Trophoblast cell (in vitro differentiated cells and primary cell): ENCODE measurements at regions not wholly inside any gene's neighbourhood (a gene's known extent, or its start where the extent isn't known, plus 50 kb on each side); places are given as distances from the start of the nearest gene placed in this dataset.
"Not testable (repeated sequence)": the region's sequence is repeated elsewhere in the genome, so short reads cannot be mapped to it uniquely, and the experiment has no call there.

Experiments used
- DNase-seq, 2 donors: peaks; one replicate each; pipeline ENCODE4 v3.0.0-alpha.2; 2016
- H2AFZ ChIP-seq: 2 replicates; pipeline ENCODE4 v1.6.1; 2013; ENCODE audit warnings: low read length, moderate library complexity, mild to moderate bottlenecking; ENCODE audit not compliant: insufficient read depth, poor library complexity
- H2AK5ac ChIP-seq: 2 replicates; pipeline ENCODE4 v1.6.1; 2013; ENCODE audit warnings: mild to moderate bottlenecking, low read length
- H2BK120ac ChIP-seq: 2 replicates; pipeline ENCODE4 v1.6.1; 2013; ENCODE audit warnings: low read length, mild to moderate bottlenecking, moderate library complexity; ENCODE audit not compliant: insufficient read depth, poor library complexity
- H2BK12ac ChIP-seq: 2 replicates; pipeline ENCODE4 v1.6.1; 2013; ENCODE audit warnings: mild to moderate bottlenecking, low read length, moderate library complexity
- H2BK5ac ChIP-seq: 2 replicates; pipeline ENCODE4 v1.6.1; 2013; ENCODE audit warnings: low read length, low read depth, moderate library complexity, mild to moderate bottlenecking; ENCODE audit not compliant: poor library complexity
- H3K14ac ChIP-seq: 2 replicates; pipeline ENCODE4 v1.6.1; 2013; ENCODE audit warnings: mild to moderate bottlenecking, low read length
- H3K18ac ChIP-seq: 2 replicates; pipeline ENCODE4 v1.6.1; 2013; ENCODE audit warnings: mild to moderate bottlenecking, low read length
- H3K23ac ChIP-seq: 2 replicates; pipeline ENCODE4 v1.6.1; 2013; ENCODE audit warnings: low read length
- H3K27ac ChIP-seq: 2 replicates; pipeline ENCODE4 v1.5.1; 2013; ENCODE audit warnings: low read depth, mild to moderate bottlenecking, inconsistent platforms, low read length, moderate library complexity
- H3K27me3 ChIP-seq: 2 replicates; pipeline ENCODE4 v1.6.1; 2013; ENCODE audit warnings: inconsistent platforms, mild to moderate bottlenecking, low read length, moderate library complexity; ENCODE audit not compliant: insufficient read depth
- H3K36me3 ChIP-seq, 2 experiments: 1 replicate in 1 of 2; 2 replicates in 1 of 2; pipeline ENCODE4 v1.6.1; 2013; ENCODE audit warnings: low read length in 2 of 2, mild to moderate bottlenecking in 2 of 2, moderate library complexity in 1 of 2; ENCODE audit not compliant: insufficient read depth in 2 of 2, control insufficient read depth in 1 of 2
- H3K4ac ChIP-seq: 2 replicates; pipeline ENCODE4 v1.6.1; 2013; ENCODE audit warnings: low read depth, mild to moderate bottlenecking, low read length, moderate library complexity
- H3K4me1 ChIP-seq, 2 experiments: 1 replicate in 1 of 2; 2 replicates in 1 of 2; pipeline ENCODE4 v1.6.1; 2013; ENCODE audit warnings: low read length in 2 of 2, mild to moderate bottlenecking in 2 of 2, moderate library complexity in 1 of 2; ENCODE audit not compliant: insufficient read depth in 2 of 2, control insufficient read depth in 1 of 2
- H3K4me2 ChIP-seq: 2 replicates; pipeline ENCODE4 v1.6.1; 2013; ENCODE audit warnings: inconsistent platforms, mild to moderate bottlenecking, low read length, moderate library complexity
- H3K4me3 ChIP-seq: 2 replicates; pipeline ENCODE4 v1.5.1; 2013; ENCODE audit warnings: mild to moderate bottlenecking, low read depth, low read length, inconsistent platforms
- H3K79me1 ChIP-seq: one replicate; pipeline ENCODE4 v1.6.1; 2013; ENCODE audit warnings: low read length
- H3K79me2 ChIP-seq: 2 replicates; pipeline ENCODE4 v1.6.1; 2013; ENCODE audit warnings: low read length, mild to moderate bottlenecking; ENCODE audit not compliant: control insufficient read depth, insufficient read depth, poor library complexity
- H3K9ac ChIP-seq: 2 replicates; pipeline ENCODE4 v1.6.1; 2013; ENCODE audit warnings: mild to moderate bottlenecking, low read length
- H3K9me3 ChIP-seq: 2 replicates; pipeline ENCODE4 v1.6.1; 2013; ENCODE audit warnings: low read depth, mild to moderate bottlenecking, control low read depth, inconsistent platforms, low read length; ENCODE audit not compliant: insufficient read depth
- H4K12ac ChIP-seq: 2 replicates; pipeline ENCODE4 v1.6.1; 2013; ENCODE audit warnings: low read depth, mild to moderate bottlenecking, low read length, moderate library complexity
- H4K8ac ChIP-seq: 2 replicates; pipeline ENCODE4 v1.6.1; 2013; ENCODE audit warnings: low read depth, mild to moderate bottlenecking, low read length, moderate library complexity
- H4K91ac ChIP-seq: one replicate; pipeline ENCODE4 v1.6.1; 2013; ENCODE audit warnings: low read depth, mild to moderate bottlenecking, low read length, moderate library complexity
- WGBS: extraction: QIAGEN DNeasy Blood & Tissue Kit; methylation state at CpG from one replicate; pipeline ENCODE4 v1.1.7; 2013; ENCODE audit warnings: missing lambda C conversion rate; ENCODE audit not compliant: insufficient read length, insufficient coverage; ENCODE audit errors: extremely low coverage; 5-methylcytosine and 5-hydroxymethylcytosine counted together

DNA sequence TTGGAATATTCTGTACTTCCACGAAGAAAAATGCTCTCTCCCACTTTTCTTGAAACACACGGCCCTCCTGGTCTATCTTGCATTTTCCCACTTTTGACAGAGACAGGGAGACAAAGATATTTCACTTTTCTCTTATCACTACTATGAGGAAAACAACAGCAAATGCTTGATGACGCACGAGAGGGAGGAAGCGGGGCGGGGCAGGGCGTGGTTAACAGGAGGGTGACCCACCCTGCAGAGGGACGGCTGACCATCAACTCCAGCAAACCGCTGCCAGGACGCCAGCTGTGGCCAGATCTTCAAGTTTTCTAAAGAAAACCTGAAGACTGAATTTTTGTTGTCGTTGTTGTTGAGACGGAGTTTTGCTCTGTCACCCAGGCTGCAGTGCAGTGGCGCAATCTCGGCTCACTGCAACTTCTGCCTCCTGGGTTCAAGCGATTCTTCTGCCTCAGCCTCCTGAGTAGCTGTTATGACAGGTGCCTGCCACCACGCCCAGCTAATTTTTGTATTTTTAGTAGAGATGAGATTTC is 63.8 kb downstream of the NSUN5 start:
- H3K23ac ChIP-seq, H3K27ac ChIP-seq, H4K91ac ChIP-seq, H3K79me1 ChIP-seq, H3K4me1 ChIP-seq, H3K4me2 ChIP-seq, H3K27me3 ChIP-seq, H4K12ac ChIP-seq, H3K4me3 ChIP-seq, H3K4ac ChIP-seq, H3K9ac ChIP-seq, H2BK120ac ChIP-seq, H2BK12ac ChIP-seq, H3K9me3 ChIP-seq, H2AK5ac ChIP-seq, H3K36me3 ChIP-seq, H4K8ac ChIP-seq, H3K18ac ChIP-seq, H2BK5ac ChIP-seq, H3K79me2 ChIP-seq, H3K14ac ChIP-seq, H2AFZ ChIP-seq: not testable (repeated sequence)
- DNase-seq, result peak; percentile 40 to 44
- WGBS, result no CpG with 5 or more reads among the region's 16 CpGs

- H3K27me3 ChIP-seq, H3K27ac ChIP-seq, H3K9me3 ChIP-seq, DNase-seq, H4K91ac ChIP-seq, H3K23ac ChIP-seq, H2AK5ac ChIP-seq, H3K36me3 ChIP-seq, H4K12ac ChIP-seq, H3K14ac ChIP-seq, H3K9ac ChIP-seq, H3K18ac ChIP-seq, H3K79me2 ChIP-seq, H3K4ac ChIP-seq, H2AFZ ChIP-seq, H2BK12ac ChIP-seq, H3K79me1 ChIP-seq, H2BK5ac ChIP-seq, H3K4me1 ChIP-seq, H2BK120ac ChIP-seq: not testable (repeated sequence)
- Histone ChIP-seq H3K4me2 (peak overlapping the region; percentile 66), H3K4me3 (peak overlapping the region; percentile 61), H4K8ac (peak overlapping the region; percentile 60)
- WGBS, result no CpG with 5 or more reads among the region's 72 CpGs
Measured at GRCh38 chr7:73234994-73235717, 73.5 kb downstream of the NSUN5 start.

DNA sequence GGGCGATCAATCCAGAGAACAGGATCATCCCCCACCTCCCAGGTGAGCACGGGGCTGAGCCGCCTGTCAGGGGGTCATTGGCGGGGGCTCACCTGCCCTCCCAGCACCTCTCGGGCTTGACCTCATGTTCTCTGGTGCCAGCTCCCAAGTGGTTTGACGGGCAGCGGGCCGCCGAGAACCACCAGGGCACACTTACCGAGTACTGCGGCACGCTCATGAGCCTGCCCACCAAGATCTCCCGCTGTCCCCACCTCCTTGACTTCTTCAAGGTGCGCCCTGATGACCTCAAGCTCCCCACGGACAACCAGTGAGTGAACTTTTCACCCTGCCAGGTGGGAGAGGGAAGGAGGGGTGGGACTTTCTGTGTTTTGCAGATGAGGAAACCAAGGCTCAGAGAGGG is 82.9 kb downstream of the NSUN5 start:
- H3K79me1 ChIP-seq, H3K4ac ChIP-seq, H3K4me3 ChIP-seq, H4K12ac ChIP-seq, H3K9me3 ChIP-seq, H4K91ac ChIP-seq, H2AFZ ChIP-seq, H2BK5ac ChIP-seq, H3K4me2 ChIP-seq, H3K27ac ChIP-seq, H2BK120ac ChIP-seq, H3K4me1 ChIP-seq, H2AK5ac ChIP-seq, H3K36me3 ChIP-seq, H4K8ac ChIP-seq, H3K23ac ChIP-seq, H3K14ac ChIP-seq, DNase-seq, H3K79me2 ChIP-seq, H3K27me3 ChIP-seq, H3K18ac ChIP-seq, H3K9ac ChIP-seq, H2BK12ac ChIP-seq: not testable (repeated sequence)
- no CpG with 5 or more reads among the region's 15 CpGs for WGBS

GRCh38 chr7:73221724-73222123 is 86.9 kb downstream of the NSUN5 start:
- H4K8ac ChIP-seq, H2AFZ ChIP-seq, H3K36me3 ChIP-seq, H3K27ac ChIP-seq, H3K18ac ChIP-seq, H3K4me2 ChIP-seq, H2AK5ac ChIP-seq, H3K9me3 ChIP-seq, H4K12ac ChIP-seq, H4K91ac ChIP-seq, H3K79me2 ChIP-seq, H3K4me3 ChIP-seq, H3K14ac ChIP-seq, H2BK12ac ChIP-seq, H3K79me1 ChIP-seq, H2BK5ac ChIP-seq, H3K4me1 ChIP-seq, H3K27me3 ChIP-seq, H3K4ac ChIP-seq, DNase-seq, H3K9ac ChIP-seq, H2BK120ac ChIP-seq, H3K23ac ChIP-seq: not testable (repeated sequence)
- no CpG with 5 or more reads among the region's 6 CpGs for WGBS
